ENCODE measurements at regions not wholly inside any gene's neighbourhood (a gene's known extent, or its start where the extent isn't known, plus 50 kb on each side); places are given as distances from the start of the nearest gene placed in this dataset.
"Not testable (repeated sequence)": the region's sequence is repeated elsewhere in the genome, so short reads cannot be mapped to it uniquely, and the experiment has no call there.

- not testable (repeated sequence) for TF ChIP-seq POLR2A (IDR thresholded peaks at IDR 0.05); POLR2AphosphoS5 (IDR thresholded peaks at IDR 0.05); EP300 (IDR thresholded peaks at IDR 0.05; ENCODE audit: low read depth)
Measured at GRCh38 chr14:49243777-49244176, 342.4 kb downstream of the RPS29 start.
